ENCODE measurements at regions not wholly inside any gene's neighbourhood (a gene's known extent, or its start where the extent isn't known, plus 50 kb on each side); places are given as distances from the start of the nearest gene placed in this dataset.

DNA sequence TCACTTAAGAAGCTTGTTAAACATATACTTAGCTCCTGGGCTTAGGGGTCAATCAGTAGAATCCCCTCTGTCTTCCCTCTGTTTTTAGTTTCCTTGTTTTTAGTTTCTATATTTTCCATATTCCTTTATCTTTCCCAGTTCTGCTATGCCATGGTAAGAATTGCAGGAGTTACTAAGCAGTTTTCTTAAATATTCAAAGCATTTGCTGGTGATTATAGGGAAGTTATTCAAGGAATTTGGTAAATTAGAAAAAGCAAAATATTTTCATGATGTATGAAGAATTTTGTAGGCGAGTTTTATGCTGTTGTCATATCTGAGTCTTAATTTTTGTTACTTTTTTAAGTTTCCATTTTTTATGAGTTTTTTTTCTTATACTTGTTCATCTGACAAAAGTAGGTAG lies 91.6 kb upstream of the NUDT6 start:
- no peak for TF ChIP-seq CTCF (IDR thresholded peaks at IDR 0.05; ENCODE audit: low read length, missing control alignments)
- no peak overlapping the region for H3K4me3 ChIP-seq (replicated peaks; ENCODE audit: low read depth, low read length)
- DNase-seq (ENCODE audit: low read depth): no peak

DNA sequence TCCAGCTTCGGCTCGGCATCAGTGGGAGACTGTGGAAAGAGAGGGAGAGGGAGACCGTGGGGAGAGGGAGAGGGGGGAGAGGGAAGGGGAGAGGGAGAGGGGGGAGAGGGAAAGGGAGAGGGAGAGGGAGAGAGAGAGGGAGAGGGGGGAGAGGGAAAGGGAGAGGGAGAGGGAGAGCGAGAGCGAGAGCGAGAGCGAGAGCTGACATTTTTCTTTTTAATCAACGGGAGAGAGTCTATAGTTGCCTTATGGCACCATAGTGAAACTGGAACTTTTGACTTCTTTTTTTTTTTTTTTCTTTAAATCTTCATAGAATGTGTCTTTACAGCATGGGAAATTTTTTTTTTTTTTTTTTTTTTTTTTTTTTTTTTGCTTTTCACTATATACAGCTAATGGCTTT lies 94.7 kb upstream of the NUDT6 start:
- no peak overlapping the region for H3K4me3 ChIP-seq (replicated peaks; ENCODE audit: low read depth, low read length)
- no peak for TF ChIP-seq CTCF (IDR thresholded peaks at IDR 0.05; ENCODE audit: low read length, missing control alignments)
- no peak for DNase-seq (ENCODE audit: low read depth)

- peak; percentile 60 for DNase-seq (ENCODE audit: low read depth)
- TF ChIP-seq CTCF (IDR thresholded peaks at IDR 0.05; ENCODE audit: low read length, missing control alignments): no peak
- H3K4me3 ChIP-seq (replicated peaks; ENCODE audit: low read depth, low read length): no peak overlapping the region
Measured at GRCh38 chr4:123017636-123018395, 95.4 kb upstream of the NUDT6 start.

DNA sequence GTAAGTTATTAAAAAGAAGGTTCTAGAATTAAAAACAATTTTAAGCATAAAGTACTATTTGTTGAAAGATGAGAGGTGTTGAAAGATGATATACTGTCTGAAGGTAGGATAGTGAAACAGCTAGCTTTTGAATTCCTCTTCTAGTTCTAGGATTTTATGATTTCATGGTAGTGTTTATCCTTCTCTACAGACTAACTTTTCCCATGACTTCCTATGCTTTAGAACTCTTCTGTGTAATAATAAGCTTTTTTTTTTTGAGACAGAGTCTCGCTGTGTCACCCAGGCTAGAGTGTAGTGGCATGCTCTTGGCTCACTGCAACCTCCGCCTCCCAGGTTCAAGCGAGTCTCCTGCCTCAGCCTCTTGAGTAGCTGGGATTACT lies 96.0 kb upstream of the NUDT6 start:
- DNase-seq (ENCODE audit: low read depth): no peak
- no peak overlapping the region for H3K4me3 ChIP-seq (replicated peaks; ENCODE audit: low read depth, low read length)
- TF ChIP-seq CTCF (IDR thresholded peaks at IDR 0.05; ENCODE audit: low read length, missing control alignments): no peak

DNA sequence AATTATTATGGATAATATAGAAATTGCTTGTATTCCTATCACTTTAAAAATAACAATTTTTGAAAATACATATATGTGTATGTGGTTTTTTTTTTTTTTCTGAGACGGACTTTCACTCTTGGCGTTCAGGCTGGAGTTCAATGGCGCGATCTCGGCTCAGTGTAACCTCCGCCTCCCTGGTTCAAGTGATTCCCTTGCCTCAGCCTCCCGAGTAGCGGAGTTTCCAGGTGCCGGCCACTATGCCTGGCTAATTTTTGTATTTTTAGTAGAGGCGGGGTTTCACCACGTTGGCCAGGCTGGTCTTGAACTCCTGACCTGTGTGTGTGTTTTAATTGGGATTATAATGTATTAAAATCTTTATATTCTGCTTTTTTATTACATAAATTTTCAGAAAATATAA lies 97.9 kb upstream of the NUDT6 start:
- TF ChIP-seq CTCF (IDR thresholded peaks at IDR 0.05; ENCODE audit: low read length, missing control alignments): no peak
- no peak for DNase-seq (ENCODE audit: low read depth)

GRCh38 chr4:123023647-123024046 lies 101.2 kb upstream of the NUDT6 start:
- TF ChIP-seq CTCF (IDR thresholded peaks at IDR 0.05; ENCODE audit: low read length, missing control alignments): no peak
- DNase-seq (ENCODE audit: low read depth): no peak
- no peak overlapping the region for H3K4me3 ChIP-seq (replicated peaks; ENCODE audit: low read depth, low read length)

More for the DNA sequence above, 97.9 kb upstream of the NUDT6 start:
- no peak overlapping the region for H3K4me3 ChIP-seq (replicated peaks; ENCODE audit: low read depth, low read length)

DNA sequence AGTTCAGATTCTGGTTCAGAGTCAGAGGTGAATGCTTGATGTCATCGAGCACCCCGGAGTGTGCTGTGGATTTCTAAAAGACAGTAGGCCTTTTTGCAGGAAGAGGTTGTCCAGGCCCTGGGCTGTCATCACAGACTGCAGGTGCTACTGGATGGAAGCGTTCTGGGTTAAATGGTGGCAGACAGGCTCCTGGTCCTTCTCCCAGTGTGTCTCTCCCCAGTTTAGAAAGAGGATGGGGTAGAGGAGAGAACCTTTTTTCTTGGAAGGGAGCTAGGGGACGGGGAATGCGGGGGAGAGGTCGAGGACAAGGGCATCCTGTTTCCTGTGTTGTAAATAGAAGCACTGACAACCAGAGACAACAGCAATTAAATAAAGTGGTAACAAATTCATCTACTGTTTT lies 102.3 kb upstream of the NUDT6 start:
- H3K4me3 ChIP-seq (replicated peaks; ENCODE audit: low read depth, low read length): no peak overlapping the region
- no peak for TF ChIP-seq CTCF (IDR thresholded peaks at IDR 0.05; ENCODE audit: low read length, missing control alignments)
- DNase-seq (ENCODE audit: low read depth): no peak
